GM12873 (cell line): ENCODE measurements at regions not wholly inside any gene's neighbourhood (a gene's known extent, or its start where the extent isn't known, plus 50 kb on each side); places are given as distances from the start of the nearest gene placed in this dataset.

Source experiments
- CTCF ChIP-seq: IDR thresholded peaks from 2 replicates; pipeline ENCODE4 v1.5.1; 2012; ENCODE audit warnings: low read depth, mild to moderate bottlenecking, moderate library complexity, low read length, control low read depth; ENCODE audit not compliant: insufficient read depth; ENCODE audit errors: missing control alignments

DNA sequence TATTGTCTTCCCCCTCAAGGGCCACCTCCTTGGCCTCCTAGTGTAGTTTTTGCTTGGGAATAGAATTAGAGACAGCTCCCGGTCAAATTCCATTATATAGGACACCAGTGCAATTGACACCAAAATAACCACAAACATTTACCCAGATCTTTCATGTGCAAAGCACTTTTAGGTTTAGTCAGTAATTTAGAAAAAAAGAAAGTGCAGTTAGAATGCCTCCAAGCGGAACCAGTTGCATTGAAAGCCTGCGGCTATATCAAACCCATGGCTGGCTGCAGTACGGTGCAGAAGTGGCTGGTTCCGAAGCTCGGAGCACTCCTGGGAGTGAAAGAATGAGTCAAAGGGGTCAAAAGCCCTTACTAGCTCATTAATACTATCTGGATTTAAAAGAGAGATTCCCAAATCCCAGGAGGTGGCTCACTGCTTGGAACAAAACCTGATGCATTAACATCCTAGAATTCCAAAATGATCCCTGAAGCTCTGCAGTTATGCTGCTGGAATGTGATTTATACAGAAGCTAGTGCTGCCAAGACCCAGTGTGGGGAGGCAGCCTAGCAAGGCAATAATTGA, 432.2 kb upstream of the KLHL29 start:
- TF ChIP-seq CTCF, result no peak

GRCh38 chr2:22957446-22957845, 427.5 kb upstream of the KLHL29 start:
- TF ChIP-seq CTCF, result no peak

DNA sequence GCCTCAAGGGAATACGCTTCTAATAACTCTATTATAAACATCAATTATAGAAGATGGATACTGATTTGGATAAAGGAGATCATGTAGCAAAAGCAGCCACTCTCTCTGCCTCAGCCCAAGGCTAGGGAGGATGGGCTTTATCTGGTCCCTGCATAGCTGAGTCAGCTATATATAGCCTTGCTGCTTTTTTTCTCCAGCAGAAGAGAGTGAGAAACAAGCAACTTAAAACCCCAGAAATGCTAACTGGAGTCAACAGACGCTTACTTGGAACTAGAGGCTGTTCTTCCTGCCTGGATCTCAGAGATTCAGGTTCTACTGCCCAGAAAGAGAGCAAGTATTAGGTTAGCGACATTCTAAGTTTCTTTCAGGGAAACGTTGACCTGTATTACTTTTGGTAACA, 426.7 kb upstream of the KLHL29 start:
- no peak for TF ChIP-seq CTCF

GRCh38 chr2:22967756-22968155, 417.2 kb upstream of the KLHL29 start:
- no peak for TF ChIP-seq CTCF

GRCh38 chr2:22970284-22970975, 414.5 kb upstream of the KLHL29 start:
- TF ChIP-seq CTCF, result no peak

DNA sequence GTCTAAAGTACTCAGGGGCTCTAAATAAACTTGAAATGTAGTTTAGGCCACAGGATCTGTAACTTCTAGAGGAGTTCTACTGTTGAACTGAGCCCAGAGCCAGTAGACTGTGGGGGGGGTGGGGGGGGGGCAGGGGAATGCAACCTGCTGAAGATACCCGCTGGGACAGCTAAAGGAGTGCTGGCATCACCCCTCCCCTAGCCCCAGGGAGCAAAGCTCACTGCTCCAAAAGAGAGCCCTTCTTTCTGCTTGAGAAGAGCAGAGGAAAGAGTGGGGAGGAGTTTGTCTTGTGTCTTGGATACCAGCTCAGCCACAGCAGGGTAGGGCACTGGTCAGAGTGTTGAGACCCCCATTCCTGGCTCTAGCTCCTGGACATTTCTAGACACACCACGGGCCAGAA, 414.0 kb upstream of the KLHL29 start:
- TF ChIP-seq CTCF, result no peak

DNA sequence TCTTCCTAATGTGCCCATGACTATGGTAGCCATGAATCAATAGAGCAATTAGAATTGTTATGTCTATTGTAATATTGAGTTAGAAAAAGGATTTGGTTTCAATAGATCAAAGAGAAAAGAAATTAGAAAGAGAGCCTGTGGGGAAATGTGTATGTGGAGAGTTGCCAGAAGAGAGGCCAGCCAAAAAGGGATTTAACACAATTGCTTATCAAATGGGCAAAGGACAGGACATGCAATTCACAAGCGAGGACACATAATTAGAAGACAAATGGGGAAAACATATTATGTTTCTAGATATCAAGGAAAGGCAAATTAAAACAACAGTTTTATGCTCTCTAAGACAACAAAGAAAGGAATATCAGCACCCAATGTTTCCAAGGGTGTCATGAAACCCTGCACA, 403.2 kb upstream of the KLHL29 start:
- TF ChIP-seq CTCF, result no peak
